Activated T-helper 17 cell treated with anti-CD3 and anti-CD28 coated beads, Interleukin-2, amount 50 U/mL, for 72 hours (primary cell): ENCODE measurements at regions not wholly inside any gene's neighbourhood (a gene's known extent, or its start where the extent isn't known, plus 50 kb on each side); places are given as distances from the start of the nearest gene placed in this dataset.
A peak's percentile ranks its signal among the peaks of the same experiment; 100 is the strongest.

Experiments
- ATAC-seq: fragments of 150-1000 bp; cut with Tn5 transposase; replicated peaks from 2 replicates; pipeline ENCODE4 v1.10.0; 2021; ENCODE audit warnings: mild to moderate bottlenecking, moderate library complexity
- H3K27ac Mint-ChIP-seq: one replicate; pipeline ENCODE4 v1.8.0; 2022; ENCODE audit warnings: mixed read lengths
- H3K27me3 Mint-ChIP-seq: one replicate; pipeline ENCODE4 v1.8.0; 2022; ENCODE audit warnings: mixed read lengths
- H3K36me3 Mint-ChIP-seq: one replicate; pipeline ENCODE4 v1.8.0; 2022; ENCODE audit warnings: low read depth, mild to moderate bottlenecking, mixed read lengths
- H3K4me1 Mint-ChIP-seq: one replicate; pipeline ENCODE4 v1.8.0; 2022; ENCODE audit warnings: mixed read lengths
- H3K4me3 Mint-ChIP-seq: one replicate; pipeline ENCODE4 v1.8.0; 2022; ENCODE audit warnings: mild to moderate bottlenecking, mixed read lengths
- H3K9me3 Mint-ChIP-seq: one replicate; pipeline ENCODE4 v1.8.0; 2022; ENCODE audit warnings: mixed read lengths

DNA sequence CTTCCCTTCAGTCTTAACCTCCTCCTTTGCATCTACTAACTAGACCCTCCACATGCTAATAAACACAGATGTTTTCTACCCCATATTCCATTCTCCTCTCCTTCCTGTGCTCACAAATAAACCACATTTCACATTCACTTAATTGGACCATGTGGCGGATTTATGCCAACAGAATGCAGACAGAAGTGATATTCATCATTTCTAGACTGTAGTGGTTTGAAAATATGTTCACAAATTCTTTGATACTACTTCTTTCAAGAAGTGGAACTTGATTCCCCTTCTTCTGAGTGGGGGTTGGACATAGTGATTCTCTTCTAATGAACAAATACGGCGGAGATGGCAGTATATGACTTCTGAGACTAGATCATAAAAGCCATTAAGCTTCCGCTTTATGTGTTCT is 73.5 kb upstream of the SPTBN1 start:
- Mint-ChIP-seq H3K4me1 (no peaks in the 10 kb centered on the region), H3K27me3 (peaks cover 7% of the 10 kb centered on the region), H3K4me3 (no peak overlapping the region), H3K9me3 (no peaks in the 10 kb centered on the region), H3K27ac (no peak overlapping the region), H3K36me3 (no peaks in the 10 kb centered on the region)
- no peak for ATAC-seq

DNA sequence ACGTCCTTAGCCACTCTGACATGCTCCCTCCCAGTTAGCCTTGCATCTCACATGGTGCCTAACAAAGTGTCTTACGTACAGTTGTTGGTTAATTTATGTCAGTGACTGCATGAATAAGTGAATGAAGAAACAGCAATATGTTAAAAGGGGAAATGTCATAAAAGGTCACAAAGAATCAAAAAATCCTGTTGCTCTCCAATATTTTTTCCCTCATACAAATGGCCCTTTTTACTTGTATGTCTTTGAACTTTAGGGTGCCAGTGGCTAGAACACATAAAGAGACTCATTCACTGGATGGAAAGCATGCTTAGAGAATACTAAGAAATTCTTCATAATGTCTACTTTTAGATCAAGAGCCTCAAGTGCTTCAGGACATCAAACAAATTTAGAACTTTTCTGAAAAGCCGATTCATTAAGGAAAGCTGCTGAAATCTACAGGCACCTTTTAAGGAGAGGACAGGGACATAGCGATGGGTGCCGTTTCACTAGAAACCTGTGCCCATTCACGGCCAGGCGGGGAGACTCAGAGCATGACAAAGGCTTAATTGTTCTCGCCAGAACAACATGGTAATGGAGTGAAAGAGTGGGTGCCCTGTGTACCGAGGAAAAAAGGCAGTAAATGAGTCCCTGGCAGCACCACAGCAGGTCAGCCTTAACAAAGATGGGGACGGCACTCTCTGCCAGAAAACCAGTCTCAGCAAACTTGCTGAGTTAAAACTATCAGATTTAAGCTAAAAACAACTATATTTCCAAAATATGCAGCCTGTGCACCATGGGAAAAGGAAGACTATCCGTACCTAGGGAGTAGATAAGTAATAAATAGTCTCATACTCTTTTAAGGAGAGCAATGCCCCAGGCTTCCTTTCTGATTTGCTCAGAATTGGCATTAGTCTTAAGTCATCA is 71.6 kb upstream of the SPTBN1 start:
- H3K27me3 Mint-ChIP-seq = peaks cover 7% of the 10 kb centered on the region
- ATAC-seq = no peak
- no peak overlapping the region for H3K27ac Mint-ChIP-seq
- H3K9me3 Mint-ChIP-seq = no peaks in the 10 kb centered on the region
- no peak overlapping the region for H3K4me3 Mint-ChIP-seq
- H3K36me3 Mint-ChIP-seq = no peaks in the 10 kb centered on the region
- no peaks in the 10 kb centered on the region for H3K4me1 Mint-ChIP-seq

DNA sequence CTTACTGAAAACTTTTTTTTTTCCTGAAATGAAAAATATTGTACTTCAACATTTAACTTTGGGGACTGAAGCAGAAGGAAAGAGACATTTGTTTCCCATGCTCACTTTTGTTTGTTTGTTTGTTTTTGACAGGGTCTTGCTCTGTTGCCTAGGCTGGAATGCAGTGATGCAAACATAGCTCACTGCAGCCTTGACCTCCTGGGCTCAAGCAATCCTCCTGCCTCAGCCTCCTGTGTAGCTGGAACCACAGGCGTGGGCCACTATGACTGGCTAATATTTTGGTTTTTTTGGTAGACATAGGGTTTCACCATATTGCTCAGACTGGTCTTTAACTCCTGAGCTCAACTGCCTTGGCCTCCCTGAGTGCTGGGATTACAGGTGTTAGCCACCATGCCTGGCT is 70.9 kb upstream of the SPTBN1 start:
- Mint-ChIP-seq H3K27ac (no peak overlapping the region), H3K9me3 (no peaks in the 10 kb centered on the region), H3K4me1 (no peaks in the 10 kb centered on the region), H3K4me3 (no peak overlapping the region), H3K36me3 (no peaks in the 10 kb centered on the region), H3K27me3 (peaks cover 7% of the 10 kb centered on the region)
- no peak for ATAC-seq

DNA sequence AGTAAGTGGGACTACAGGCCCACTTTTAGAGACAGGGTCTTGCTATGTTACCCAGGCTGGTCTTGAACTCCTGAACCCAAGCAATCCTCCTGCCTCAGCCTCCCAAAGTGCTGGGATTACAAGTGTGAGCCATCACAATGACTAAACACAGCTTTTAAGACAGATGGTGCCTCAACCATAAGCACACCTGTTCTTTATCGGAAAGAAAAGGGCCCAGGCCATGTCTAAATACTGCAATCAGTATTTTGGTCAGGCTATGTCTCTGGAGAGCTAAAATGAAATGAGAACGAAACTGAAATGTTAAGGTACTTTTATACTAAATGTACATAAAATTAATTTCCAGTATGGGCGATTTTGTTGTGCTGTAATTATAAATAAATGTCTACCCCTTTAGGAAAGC is 69.5 kb upstream of the SPTBN1 start:
- no peak overlapping the region for H3K27ac Mint-ChIP-seq
- H3K9me3 Mint-ChIP-seq = no peaks in the 10 kb centered on the region
- no peak for ATAC-seq
- H3K4me3 Mint-ChIP-seq = no peak overlapping the region
- peaks cover 4% of the 10 kb centered on the region for H3K27me3 Mint-ChIP-seq
- H3K4me1 Mint-ChIP-seq = no peaks in the 10 kb centered on the region
- no peaks in the 10 kb centered on the region for H3K36me3 Mint-ChIP-seq

DNA sequence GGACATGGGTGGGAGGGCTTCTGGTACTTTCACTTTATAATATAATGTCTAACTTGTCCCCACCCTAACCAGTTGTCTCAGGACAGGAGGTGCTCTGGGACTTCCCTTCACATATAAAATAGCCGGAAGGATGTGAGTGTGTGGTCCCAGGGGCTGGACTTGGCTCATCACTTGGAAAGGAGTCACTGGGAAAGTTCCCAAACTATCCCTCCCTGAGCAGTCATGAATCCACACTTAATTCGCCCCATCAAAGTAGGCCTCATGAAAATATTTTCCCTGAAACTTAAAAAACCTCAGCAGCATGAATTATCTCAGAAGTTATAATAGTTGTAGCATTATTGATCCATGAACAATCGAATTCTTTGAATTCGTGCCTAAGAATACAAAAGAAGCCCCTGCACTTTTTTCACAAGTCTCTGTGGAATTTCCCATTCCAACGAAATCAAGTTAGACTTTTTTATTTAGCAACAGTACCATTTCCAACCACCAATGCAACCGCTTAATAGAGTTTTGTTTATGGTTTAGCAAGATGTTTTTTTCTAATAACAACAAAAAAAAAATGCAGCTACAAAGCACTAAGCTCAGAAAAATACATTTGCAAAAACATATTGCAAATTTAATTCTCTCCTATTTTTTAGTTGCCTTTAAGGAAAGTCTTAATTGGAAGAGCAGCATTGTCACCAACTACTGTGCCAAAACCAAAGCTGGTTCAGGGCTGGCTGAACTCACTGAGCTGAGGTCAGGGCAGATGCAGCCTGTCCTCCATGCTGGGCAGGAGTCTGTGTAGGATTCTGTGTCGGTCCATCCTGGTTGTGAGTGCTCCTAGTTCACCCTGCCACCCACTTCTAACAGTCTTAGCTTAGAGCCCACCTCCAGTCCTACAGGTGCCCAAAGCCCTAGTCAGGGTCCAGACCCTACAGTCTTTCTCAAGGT is 68.8 kb upstream of the SPTBN1 start:
- Mint-ChIP-seq H3K27me3 (peaks cover 4% of the 10 kb centered on the region), H3K4me1 (no peaks in the 10 kb centered on the region), H3K4me3 (no peak overlapping the region), H3K27ac (no peak overlapping the region), H3K36me3 (no peaks in the 10 kb centered on the region), H3K9me3 (no peaks in the 10 kb centered on the region)
- ATAC-seq = no peak

DNA sequence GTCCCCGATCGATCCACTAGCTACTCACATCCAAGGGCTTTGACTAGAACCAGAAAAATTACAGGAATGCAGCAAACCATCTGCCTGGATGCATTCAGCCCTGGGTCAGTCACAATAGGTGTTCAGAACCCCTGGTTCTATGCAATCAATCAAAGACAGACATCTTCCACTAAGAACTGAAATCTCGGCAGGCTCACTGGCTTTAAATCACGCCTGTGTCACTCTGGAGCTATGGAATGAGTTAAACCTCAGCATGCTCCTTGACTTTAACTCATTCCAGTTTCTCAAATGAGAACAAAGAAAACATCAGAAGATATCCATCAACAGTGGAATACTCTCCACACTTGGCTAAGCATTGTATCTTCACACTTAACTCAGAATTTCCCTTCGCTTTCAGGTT is 68.1 kb upstream of the SPTBN1 start:
- Mint-ChIP-seq H3K4me3 (no peak overlapping the region), H3K27me3 (peaks cover 4% of the 10 kb centered on the region), H3K27ac (no peak overlapping the region), H3K4me1 (no peaks in the 10 kb centered on the region), H3K36me3 (no peaks in the 10 kb centered on the region), H3K9me3 (no peaks in the 10 kb centered on the region)
- ATAC-seq = no peak

DNA sequence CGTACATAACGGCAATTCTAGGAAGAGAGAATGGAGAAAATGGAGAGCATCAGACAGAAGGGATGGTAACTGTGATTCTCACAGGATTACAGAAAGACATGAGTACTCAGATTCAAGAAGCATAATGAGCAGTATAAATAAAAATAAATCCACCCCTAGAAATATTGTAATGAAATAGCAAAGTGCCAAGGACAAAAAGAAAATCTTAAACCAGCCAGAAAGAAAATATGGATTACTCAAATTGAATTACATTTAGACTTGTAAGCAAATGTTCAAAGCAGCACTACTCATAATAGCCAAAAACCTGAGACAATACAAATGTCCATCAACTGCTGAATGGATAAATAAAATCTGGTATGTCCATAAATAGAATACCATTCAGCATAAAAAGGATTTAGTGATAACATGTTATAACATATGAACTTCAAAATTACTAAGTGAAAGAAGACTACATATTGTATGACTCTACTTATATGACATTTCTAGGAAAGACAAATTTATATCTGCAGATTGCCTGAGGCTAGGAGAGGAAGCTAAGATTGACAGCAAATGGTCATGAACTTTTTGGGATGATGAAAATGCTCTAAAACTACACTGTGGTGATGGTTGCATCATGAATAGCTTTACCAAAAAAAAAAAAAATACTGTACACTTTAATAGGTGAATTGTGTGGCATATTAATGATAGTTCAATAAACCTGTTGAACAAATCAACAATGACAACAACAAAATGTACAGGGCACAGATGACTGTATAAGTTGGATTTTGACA is 63.4 kb upstream of the SPTBN1 start:
- peaks cover 7% of the 10 kb centered on the region for H3K4me1 Mint-ChIP-seq
- no peaks in the 10 kb centered on the region for H3K36me3 Mint-ChIP-seq
- H3K4me3 Mint-ChIP-seq = no peak overlapping the region
- no peak overlapping the region for H3K27ac Mint-ChIP-seq
- no peaks in the 10 kb centered on the region for H3K9me3 Mint-ChIP-seq
- no peak for ATAC-seq
- H3K27me3 Mint-ChIP-seq = no peaks in the 10 kb centered on the region

DNA sequence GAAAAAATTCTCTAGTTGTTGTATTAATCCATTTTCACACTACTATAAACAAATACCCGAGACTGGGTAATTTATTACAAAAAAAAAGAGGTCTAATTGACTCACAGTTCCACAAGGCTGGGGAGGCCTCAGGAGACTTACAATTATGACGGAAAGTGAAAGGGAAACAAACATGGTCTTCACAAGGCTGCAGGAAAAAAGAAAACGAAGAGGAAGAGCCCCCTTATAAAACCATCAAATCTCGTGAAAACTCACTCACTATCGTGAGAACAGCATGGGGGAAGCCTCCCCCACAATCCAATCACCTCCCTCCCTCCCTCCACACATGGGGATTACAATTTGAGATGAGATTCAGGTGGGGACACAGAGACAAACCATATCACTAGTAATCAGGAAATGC is 61.7 kb upstream of the SPTBN1 start:
- Mint-ChIP-seq H3K4me1 (peaks cover 7% of the 10 kb centered on the region), H3K36me3 (no peaks in the 10 kb centered on the region), H3K27me3 (no peaks in the 10 kb centered on the region), H3K9me3 (no peaks in the 10 kb centered on the region), H3K27ac (peak overlapping the region; percentile 66), H3K4me3 (peak overlapping the region; percentile 64)
- peak; percentile 74 for ATAC-seq

DNA sequence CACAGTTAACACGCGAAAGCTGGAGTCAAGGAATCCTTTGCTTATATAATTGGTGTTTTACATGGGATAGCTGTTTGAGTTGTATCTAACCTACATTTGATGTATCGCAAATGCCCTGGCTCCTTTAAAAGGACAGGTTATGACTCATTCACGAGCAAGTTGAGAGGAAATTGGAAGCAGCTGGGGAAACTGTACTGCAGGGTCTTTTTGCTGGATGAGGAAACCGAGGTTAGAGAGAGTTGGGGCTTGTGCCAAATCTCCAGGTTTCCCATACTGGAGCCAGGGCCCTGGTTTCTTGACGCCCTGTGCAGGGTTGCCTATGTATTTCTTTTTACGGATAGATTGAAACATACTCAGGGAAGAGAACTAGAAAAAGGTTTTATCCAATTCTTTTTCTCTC is 60.0 kb upstream of the SPTBN1 start:
- Mint-ChIP-seq H3K27me3 (no peaks in the 10 kb centered on the region), H3K4me3 (no peak overlapping the region), H3K4me1 (peaks cover 7% of the 10 kb centered on the region), H3K36me3 (no peaks in the 10 kb centered on the region), H3K27ac (no peak overlapping the region), H3K9me3 (no peaks in the 10 kb centered on the region)
- no peak for ATAC-seq

DNA sequence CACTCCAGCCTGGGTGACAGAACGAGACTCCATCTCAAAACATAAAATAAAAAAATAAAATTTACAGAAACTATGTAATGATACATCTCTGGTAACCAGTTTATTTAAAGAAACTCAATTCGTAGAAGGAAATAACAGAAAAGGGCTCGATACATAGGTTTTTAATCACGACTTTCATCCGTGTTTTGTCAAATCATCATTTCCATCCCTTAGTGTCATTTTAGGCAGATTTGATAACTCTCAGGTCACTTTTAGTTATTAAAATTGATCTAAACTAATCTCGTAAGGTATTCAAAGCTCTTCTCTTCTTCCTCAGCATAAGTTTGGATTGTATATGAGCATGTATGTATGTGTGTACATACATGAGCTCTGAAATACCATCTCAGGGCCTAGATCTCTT is 59.3 kb upstream of the SPTBN1 start:
- H3K27me3 Mint-ChIP-seq = no peaks in the 10 kb centered on the region
- H3K27ac Mint-ChIP-seq = no peak overlapping the region
- H3K4me3 Mint-ChIP-seq = no peak overlapping the region
- H3K4me1 Mint-ChIP-seq = peaks cover 7% of the 10 kb centered on the region
- H3K9me3 Mint-ChIP-seq = no peaks in the 10 kb centered on the region
- H3K36me3 Mint-ChIP-seq = no peaks in the 10 kb centered on the region
- no peak for ATAC-seq

DNA sequence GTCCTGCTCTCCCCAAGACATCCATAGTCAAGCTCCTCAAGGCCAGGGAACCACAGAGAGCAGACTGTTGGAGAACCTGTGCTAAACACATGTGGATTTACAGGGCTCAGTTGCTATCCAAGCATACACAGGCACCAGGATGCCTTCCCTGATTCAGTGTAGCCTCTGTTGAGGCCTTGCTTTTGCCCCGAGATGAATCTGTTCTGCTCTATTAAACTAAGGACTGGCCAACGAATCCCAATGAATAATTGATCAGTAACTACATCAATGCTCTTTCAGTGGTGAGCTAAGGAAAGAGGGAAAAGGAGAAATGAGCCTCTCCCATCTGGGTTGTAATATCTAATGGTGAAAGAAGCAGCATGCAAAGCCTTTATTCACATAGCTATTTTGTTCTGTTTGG is 58.7 kb upstream of the SPTBN1 start:
- Mint-ChIP-seq H3K27me3 (no peaks in the 10 kb centered on the region), H3K36me3 (no peaks in the 10 kb centered on the region), H3K4me3 (no peak overlapping the region), H3K27ac (no peak overlapping the region), H3K9me3 (no peaks in the 10 kb centered on the region), H3K4me1 (peaks cover 7% of the 10 kb centered on the region)
- no peak for ATAC-seq

DNA sequence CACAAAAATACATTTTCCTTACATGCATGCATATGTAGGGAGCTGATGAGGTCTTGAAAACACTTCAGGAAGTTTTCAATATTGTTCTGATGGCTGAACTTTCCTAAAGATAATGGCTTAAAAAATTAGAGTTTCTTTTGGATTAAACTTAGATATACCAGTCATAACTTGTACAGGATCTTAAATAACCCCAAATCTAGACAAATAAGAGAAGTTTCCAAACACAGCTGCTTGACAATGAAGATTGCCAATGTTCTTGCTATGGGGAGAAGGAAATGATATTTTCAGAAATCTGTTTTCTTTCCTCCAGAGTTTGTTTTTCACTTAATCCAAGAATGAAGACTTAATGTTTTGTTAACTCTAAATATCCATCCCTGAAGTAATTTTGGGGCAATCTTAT is 54.6 kb upstream of the SPTBN1 start:
- Mint-ChIP-seq H3K27ac (no peak overlapping the region), H3K9me3 (no peaks in the 10 kb centered on the region), H3K36me3 (no peaks in the 10 kb centered on the region), H3K4me1 (peaks cover 3% of the 10 kb centered on the region), H3K4me3 (no peak overlapping the region), H3K27me3 (no peaks in the 10 kb centered on the region)
- ATAC-seq = no peak

DNA sequence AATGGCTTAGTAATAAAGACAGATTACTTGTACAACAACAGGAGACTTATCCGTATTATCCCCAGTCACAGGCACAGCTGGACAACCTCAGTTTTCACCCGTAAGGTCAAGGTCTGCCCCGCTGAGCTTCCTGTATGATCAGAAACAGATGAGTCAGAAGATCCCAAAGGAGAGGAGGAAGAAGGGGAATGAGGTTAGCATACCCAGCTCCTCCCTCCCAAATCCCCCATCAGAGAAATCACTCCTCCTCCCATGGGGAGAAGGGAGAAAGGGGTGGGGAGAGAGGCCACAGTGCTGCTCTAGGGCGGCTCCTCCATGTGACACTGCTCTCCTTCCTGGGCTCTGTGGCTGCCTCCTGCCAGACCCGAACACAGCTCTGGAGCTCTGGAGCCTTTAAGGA is 53.8 kb upstream of the SPTBN1 start:
- Mint-ChIP-seq H3K4me3 (no peak overlapping the region), H3K4me1 (peaks cover 3% of the 10 kb centered on the region), H3K36me3 (no peaks in the 10 kb centered on the region), H3K9me3 (no peaks in the 10 kb centered on the region), H3K27ac (no peak overlapping the region), H3K27me3 (no peaks in the 10 kb centered on the region)
- ATAC-seq = no peak

DNA sequence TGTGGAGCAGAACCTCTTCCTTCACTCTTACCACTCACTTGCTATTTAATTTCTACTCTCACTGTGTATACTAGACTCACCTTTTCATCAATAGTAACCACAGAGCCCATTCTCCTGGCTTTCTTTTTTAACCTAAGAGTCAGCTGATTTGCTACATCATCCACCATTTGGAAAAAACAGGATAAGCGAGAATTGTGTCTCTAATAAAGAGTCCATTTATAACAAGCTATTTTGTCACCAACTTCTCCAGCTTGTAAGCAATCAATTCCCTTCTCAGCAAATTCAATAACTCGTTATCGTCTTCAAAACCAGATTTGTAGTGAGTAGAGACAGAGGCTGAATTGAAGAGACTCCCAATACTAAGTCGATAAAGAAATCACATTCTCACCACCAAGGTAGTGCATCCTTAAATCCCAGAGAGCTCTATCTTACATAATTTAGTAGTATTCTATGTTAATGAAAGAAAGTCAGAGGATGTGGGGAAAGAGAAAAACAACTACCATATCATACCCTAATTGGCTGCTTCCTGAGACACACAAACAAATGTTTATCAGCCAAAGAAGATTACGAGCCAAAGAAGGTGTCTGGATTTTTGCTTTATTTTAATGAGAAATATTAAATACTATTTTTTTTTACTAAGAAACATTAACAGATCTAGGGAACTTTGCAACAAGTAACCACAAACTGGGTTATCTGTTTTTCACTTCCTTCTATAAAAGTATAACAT is 52.5 kb upstream of the SPTBN1 start:
- Mint-ChIP-seq H3K27me3 (no peaks in the 10 kb centered on the region), H3K36me3 (no peaks in the 10 kb centered on the region), H3K27ac (no peak overlapping the region), H3K4me1 (peaks cover 3% of the 10 kb centered on the region), H3K9me3 (no peaks in the 10 kb centered on the region), H3K4me3 (no peak overlapping the region)
- no peak for ATAC-seq
